Loucy (cell line): ENCODE measurements at regions not wholly inside any gene's neighbourhood (a gene's known extent, or its start where the extent isn't known, plus 50 kb on each side); places are given as distances from the start of the nearest gene placed in this dataset.

Experiments used
- H2AFZ ChIP-seq: fragments of 200-600 bp; sonication (generic); 2 replicates; pipeline ENCODE4 v1.6.0; 2016; ENCODE audit warnings: antibody characterized with exemption, mild to moderate bottlenecking, low read length, moderate library complexity
- H3F3A ChIP-seq: fragments of 200-600 bp; 2 replicates; pipeline ENCODE4 v1.6.0; 2016; ENCODE audit warnings: antibody characterized with exemption, low read depth, mild to moderate bottlenecking
- H3K27me3 ChIP-seq: fragments of 200-600 bp; sonication (generic); 2 replicates; pipeline ENCODE4 v1.6.1; 2014; ENCODE audit warnings: low read length, mild to moderate bottlenecking; ENCODE audit not compliant: insufficient read depth, poor library complexity, severe bottlenecking
- H3K36me3 ChIP-seq: fragments of 200-600 bp; sonication (generic); 2 replicates; pipeline ENCODE4 v1.6.1; 2016; ENCODE audit warnings: low read length; ENCODE audit not compliant: insufficient read depth
- H3K4me1 ChIP-seq: fragments of 200-600 bp; sonication (generic); 2 replicates; pipeline ENCODE4 v1.5.1; 2014; ENCODE audit warnings: low read length, mild to moderate bottlenecking; ENCODE audit not compliant: insufficient read depth, poor library complexity, severe bottlenecking
- H3K4me2 ChIP-seq: fragments of 200-600 bp; sonication (generic); 2 replicates; pipeline ENCODE4 v1.6.0; 2014; ENCODE audit warnings: antibody characterized with exemption, low read length, low read depth, mild to moderate bottlenecking; ENCODE audit not compliant: poor library complexity, severe bottlenecking
- H3K4me3 ChIP-seq: fragments of 200-600 bp; sonication (generic); 2 replicates; pipeline ENCODE4 v1.5.1; 2014; ENCODE audit warnings: low read length, mild to moderate bottlenecking, mixed read lengths; ENCODE audit not compliant: poor library complexity, severe bottlenecking
- H3K79me2 ChIP-seq: fragments of 200-600 bp; sonication (generic); 2 replicates; pipeline ENCODE4 v1.6.1; 2014; ENCODE audit warnings: low read length; ENCODE audit not compliant: insufficient read depth
- H3K9ac ChIP-seq: fragments of 200-600 bp; sonication (generic); 2 replicates; pipeline ENCODE4 v1.6.0; 2014; ENCODE audit warnings: mild to moderate bottlenecking, low read depth, low read length, moderate library complexity; ENCODE audit not compliant: poor library complexity, severe bottlenecking
- H3K9me2 ChIP-seq: fragments of 200-600 bp; sonication (generic); replicated peaks from 2 replicates; pipeline ENCODE4 v1.6.1; 2016; ENCODE audit warnings: low read depth, low read length, mixed read lengths
- H3K9me3 ChIP-seq: fragments of 200-600 bp; sonication (generic); 2 replicates; pipeline ENCODE4 v1.6.1; 2014; ENCODE audit warnings: mild to moderate bottlenecking, antibody characterized with exemption, low read length, low read depth; ENCODE audit not compliant: insufficient read depth
- H4K20me1 ChIP-seq: fragments of 200-600 bp; sonication (generic); 2 replicates; pipeline ENCODE4 v1.6.0; 2014; ENCODE audit warnings: antibody characterized with exemption, low read length, mild to moderate bottlenecking; ENCODE audit not compliant: insufficient read depth, poor library complexity, severe bottlenecking
- EZH2phosphoT487 ChIP-seq: fragments of 200-600 bp; IDR thresholded peaks from 2 replicates; pipeline ENCODE4 v1.6.1; 2018; ENCODE audit warnings: antibody characterized with exemption, mild to moderate bottlenecking, moderate library complexity, borderline replicate concordance
- TF ChIP-seq, protein P1 (sequence below): fragments of 200-600 bp; sonication (generic); conservative IDR thresholded peaks from 2 replicates; pipeline ENCODE4 v1.5.1; 2014; ENCODE audit warnings: mild to moderate bottlenecking, antibody characterized with exemption, low read length

DNA sequence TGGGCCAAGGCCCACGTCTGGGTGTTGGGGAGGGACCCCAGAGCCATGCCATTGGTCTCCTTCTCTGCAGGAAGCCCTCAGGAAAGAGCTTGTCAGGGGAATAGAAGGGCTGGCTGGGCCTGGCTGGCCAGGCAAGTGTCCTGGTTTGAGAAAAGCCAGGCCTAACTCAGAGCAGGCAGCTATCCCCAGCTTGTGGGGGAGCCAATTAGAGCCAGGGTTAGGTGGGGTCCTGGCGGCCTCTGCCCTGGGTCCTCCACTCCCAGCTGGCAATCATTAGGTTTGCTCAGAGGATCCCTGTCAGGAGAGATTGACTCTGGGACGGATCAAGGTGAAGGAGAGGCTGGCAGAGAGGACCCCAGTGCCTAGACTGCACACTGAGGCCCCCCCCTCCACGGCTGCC lies 64.8 kb downstream of the PJA1 start:
- TF ChIP-seq, protein P1, sequence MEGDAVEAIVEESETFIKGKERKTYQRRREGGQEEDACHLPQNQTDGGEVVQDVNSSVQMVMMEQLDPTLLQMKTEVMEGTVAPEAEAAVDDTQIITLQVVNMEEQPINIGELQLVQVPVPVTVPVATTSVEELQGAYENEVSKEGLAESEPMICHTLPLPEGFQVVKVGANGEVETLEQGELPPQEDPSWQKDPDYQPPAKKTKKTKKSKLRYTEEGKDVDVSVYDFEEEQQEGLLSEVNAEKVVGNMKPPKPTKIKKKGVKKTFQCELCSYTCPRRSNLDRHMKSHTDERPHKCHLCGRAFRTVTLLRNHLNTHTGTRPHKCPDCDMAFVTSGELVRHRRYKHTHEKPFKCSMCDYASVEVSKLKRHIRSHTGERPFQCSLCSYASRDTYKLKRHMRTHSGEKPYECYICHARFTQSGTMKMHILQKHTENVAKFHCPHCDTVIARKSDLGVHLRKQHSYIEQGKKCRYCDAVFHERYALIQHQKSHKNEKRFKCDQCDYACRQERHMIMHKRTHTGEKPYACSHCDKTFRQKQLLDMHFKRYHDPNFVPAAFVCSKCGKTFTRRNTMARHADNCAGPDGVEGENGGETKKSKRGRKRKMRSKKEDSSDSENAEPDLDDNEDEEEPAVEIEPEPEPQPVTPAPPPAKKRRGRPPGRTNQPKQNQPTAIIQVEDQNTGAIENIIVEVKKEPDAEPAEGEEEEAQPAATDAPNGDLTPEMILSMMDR = no peak
- no peak for TF ChIP-seq EZH2phosphoT487
- H4K20me1 ChIP-seq = no peaks in the 10 kb centered on the region
- no peaks in the 10 kb centered on the region for H3K27me3 ChIP-seq

DNA sequence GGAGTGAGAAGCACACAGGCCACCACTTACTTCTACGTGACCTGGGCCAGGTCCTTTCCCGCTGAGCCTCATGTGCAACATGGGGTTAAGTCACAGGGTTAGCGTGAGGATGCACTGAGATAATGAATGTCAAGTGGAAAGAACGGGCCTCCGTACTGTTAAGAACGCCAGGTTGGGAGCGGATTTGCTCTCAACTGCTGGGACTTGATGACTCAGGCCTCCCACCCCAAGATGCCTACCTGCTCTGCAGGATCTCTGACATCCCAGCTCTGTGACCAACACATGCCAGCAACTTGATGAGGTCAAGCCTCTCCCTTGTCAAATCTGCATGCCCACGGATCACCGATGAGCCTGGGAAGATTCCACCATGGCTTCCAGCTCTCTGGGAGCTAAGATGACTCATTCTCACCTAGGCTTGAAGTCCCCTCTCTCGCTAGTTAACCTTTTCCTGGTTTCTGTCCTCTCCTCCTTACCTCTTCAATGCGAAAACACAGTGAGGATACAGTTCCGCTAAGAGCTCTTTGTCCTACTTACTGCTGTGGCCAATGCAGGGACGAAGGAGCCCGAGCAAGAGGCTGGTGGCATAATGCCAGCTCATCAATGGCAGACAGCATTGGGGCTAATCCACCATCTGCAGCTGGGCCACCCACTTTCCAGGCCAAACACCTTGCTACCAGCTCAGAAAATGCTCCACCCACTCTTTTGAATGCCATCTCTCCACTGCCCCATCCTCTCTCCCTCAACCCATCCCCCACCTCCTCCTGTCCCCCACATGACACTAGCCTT lies 67.6 kb downstream of the PJA1 start:
- Histone ChIP-seq H3K9me2 (no peaks in the 10 kb centered on the region), H2AFZ (no peak overlapping the region), H3K4me3 (no peak overlapping the region), H3K9ac (no peak overlapping the region), H3K36me3 (no peaks in the 10 kb centered on the region), H3K79me2 (no peaks in the 10 kb centered on the region), H4K20me1 (no peaks in the 10 kb centered on the region), H3K4me2 (no peak overlapping the region), H3K27me3 (no peaks in the 10 kb centered on the region), H3F3A (no peaks in the 10 kb centered on the region), H3K9me3 (no peaks in the 10 kb centered on the region), H3K4me1 (no peaks in the 10 kb centered on the region)
- TF ChIP-seq EZH2phosphoT487 = no peak
- TF ChIP-seq, protein P1 = no peak

More for the DNA sequence above, 64.8 kb downstream of the PJA1 start:
- Histone ChIP-seq H3K4me1 (no peaks in the 10 kb centered on the region), H3K9ac (no peak overlapping the region), H3K36me3 (no peaks in the 10 kb centered on the region), H3K9me3 (no peaks in the 10 kb centered on the region), H3K4me3 (no peak overlapping the region), H3F3A (no peaks in the 10 kb centered on the region), H3K4me2 (no peak overlapping the region), H3K9me2 (no peaks in the 10 kb centered on the region), H2AFZ (no peak overlapping the region), H3K79me2 (no peaks in the 10 kb centered on the region)

DNA sequence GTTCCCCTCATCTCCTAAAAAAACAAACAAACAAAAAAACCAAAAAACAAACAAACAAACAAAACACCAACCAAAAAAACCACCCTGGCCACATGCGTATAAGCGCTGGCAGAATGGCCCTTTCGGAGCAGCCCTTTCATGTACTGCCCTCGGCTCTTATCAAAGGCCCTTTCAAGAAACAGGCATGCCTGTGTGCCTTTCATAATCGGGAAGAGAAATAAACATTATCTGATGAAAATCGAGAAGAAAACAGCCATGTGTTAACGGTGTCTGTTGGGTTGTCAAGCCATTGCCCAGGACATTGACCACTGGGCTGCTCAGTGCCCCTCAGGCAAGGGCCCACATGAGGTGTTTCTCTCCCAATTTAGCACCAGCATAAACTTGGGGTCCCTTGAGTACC lies 68.3 kb downstream of the PJA1 start:
- no peaks in the 10 kb centered on the region for H3K9me2 ChIP-seq
- H3K36me3 ChIP-seq = no peaks in the 10 kb centered on the region
- H3K79me2 ChIP-seq = no peaks in the 10 kb centered on the region
- TF ChIP-seq, protein P1 = no peak
- TF ChIP-seq EZH2phosphoT487 = no peak
- H3K4me3 ChIP-seq = no peak overlapping the region
- no peak overlapping the region for H3K9ac ChIP-seq
- no peak overlapping the region for H2AFZ ChIP-seq
- H3K4me1 ChIP-seq = no peaks in the 10 kb centered on the region
- no peak overlapping the region for H3K4me2 ChIP-seq
- no peaks in the 10 kb centered on the region for H3K9me3 ChIP-seq
- H3F3A ChIP-seq = no peaks in the 10 kb centered on the region
- H4K20me1 ChIP-seq = no peaks in the 10 kb centered on the region
- H3K27me3 ChIP-seq = no peaks in the 10 kb centered on the region
